Heart left ventricle (tissue), 13 donors: ENCODE measurements at regions not wholly inside any gene's neighbourhood (a gene's known extent, or its start where the extent isn't known, plus 50 kb on each side); places are given as distances from the start of the nearest gene placed in this dataset.
"Not testable (repeated sequence)": the region's sequence is repeated elsewhere in the genome, so short reads cannot be mapped to it uniquely, and the experiment has no call there.

Experiments used
- POLR2A ChIP-seq, 2 donors: fragments of 450-650 bp; IDR thresholded peaks; one replicate each; pipeline ENCODE4 v1.6.1; 2017; ENCODE audit warnings: antibody characterized with exemption in 2 of 2, mild to moderate bottlenecking in 2 of 2, moderate library complexity in 2 of 2
- TF ChIP-seq, protein P1 (sequence below), 12 donors: fragments of 200-600 bp; sonication (generic) in 4 of 12; IDR thresholded peaks; one replicate each; pipeline versions ENCODE4 v1.5.0 to v1.8.0; 2018 to 2022; ENCODE audit warnings: antibody characterized with exemption in 12 of 12, mild to moderate bottlenecking in 5 of 12
- donor health status: ischemic (EF 13 %, LVEDD 7.1; RV severe dilation, severe dysfunction).
- donor health status: DM: no; HTN: yes; CAD: no.
- donor health status: DM: no; HTN: no; CAD: no.
- donor health status: ischemic (EF 25% LVEDD 6.9; RV normal size, moderate dysfunction).
- donor health status: ischemic (EF 25% LVEDD 5.7; RV mildly dilated, moderate dysfunction).
- donor health status: ischemic (EF 35%, LVEDD 5.7; RV mildly dilated, moderate dysfunction).
- donor health status: nonischemic (EF 11% LVEDD 7.7; RV severe dilation, severe dysfunction).
- donor health status: DM: yes; HTN: yes; CAD: no.
- donor health status: PGD.
- donor health status: ischemic (EF 29% LVEDD 5.4; RV normal size, mild dysfunction).
- donor health status: nonischemic (EF 23%, LVEDD 6.1; RV moderate dilation, normal function).

DNA sequence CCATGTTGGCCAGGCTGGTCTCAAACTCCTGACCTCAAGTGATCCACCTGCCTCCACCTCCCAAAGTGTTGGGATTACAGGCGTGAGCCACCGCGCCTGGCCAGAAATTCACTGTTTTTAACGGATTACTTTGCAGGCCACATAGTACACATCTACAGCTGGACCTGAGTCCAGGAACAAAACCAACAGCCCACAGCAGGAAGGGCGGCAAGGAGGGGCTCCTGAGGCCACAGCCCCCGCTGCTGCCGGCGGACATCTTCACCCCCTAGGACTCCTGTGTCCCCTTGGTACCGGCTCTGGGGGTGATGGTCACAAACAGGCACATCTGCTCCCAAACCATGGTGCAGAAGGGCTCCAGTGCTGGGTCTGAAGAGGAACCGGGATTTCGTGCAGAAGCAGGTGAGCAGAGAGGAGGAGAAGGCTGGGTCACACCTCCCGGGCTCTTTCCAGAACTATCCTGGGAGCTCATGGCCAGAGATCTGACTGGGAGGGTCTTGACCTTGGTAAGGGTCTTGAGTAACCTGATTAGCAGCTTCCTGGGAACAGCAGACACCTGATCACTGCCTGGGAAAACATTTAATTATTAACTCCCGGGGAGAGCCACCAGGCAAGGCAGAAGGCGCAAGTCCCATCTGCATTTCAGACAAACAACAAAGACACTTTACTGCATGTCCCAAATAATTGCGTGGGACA, 99.9 kb downstream of the SHANK2 start:
- TF ChIP-seq, protein P1, sequence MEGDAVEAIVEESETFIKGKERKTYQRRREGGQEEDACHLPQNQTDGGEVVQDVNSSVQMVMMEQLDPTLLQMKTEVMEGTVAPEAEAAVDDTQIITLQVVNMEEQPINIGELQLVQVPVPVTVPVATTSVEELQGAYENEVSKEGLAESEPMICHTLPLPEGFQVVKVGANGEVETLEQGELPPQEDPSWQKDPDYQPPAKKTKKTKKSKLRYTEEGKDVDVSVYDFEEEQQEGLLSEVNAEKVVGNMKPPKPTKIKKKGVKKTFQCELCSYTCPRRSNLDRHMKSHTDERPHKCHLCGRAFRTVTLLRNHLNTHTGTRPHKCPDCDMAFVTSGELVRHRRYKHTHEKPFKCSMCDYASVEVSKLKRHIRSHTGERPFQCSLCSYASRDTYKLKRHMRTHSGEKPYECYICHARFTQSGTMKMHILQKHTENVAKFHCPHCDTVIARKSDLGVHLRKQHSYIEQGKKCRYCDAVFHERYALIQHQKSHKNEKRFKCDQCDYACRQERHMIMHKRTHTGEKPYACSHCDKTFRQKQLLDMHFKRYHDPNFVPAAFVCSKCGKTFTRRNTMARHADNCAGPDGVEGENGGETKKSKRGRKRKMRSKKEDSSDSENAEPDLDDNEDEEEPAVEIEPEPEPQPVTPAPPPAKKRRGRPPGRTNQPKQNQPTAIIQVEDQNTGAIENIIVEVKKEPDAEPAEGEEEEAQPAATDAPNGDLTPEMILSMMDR (IDR thresholded peaks at IDR 0.05) = not testable (repeated sequence)
- not testable (repeated sequence) for TF ChIP-seq POLR2A (IDR thresholded peaks at IDR 0.05)
